GM18907 (cell line): ENCODE measurements at regions not wholly inside any gene's neighbourhood (a gene's known extent, or its start where the extent isn't known, plus 50 kb on each side); places are given as distances from the start of the nearest gene placed in this dataset.
"Not testable (repeated sequence)": the region's sequence is repeated elsewhere in the genome, so short reads cannot be mapped to it uniquely, and the experiment has no call there.

ENCODE experiments used
- ATAC-seq: cut with Tn5 transposase; IDR thresholded peaks from one replicate; pipeline ENCODE4 v1.9.1; 2021; ENCODE audit warnings: mild to moderate bottlenecking, moderate library complexity; ENCODE audit not compliant: unreplicated experiment

- peak; percentile 75 for ATAC-seq
Measured at GRCh38 chr5:176060472-176061268, 92.6 kb upstream of the THOC3 start.

GRCh38 chr5:176061269-176061622 is 93.1 kb upstream of the THOC3 start:
- not testable (repeated sequence) for ATAC-seq

GRCh38 chr5:176061660-176062059 is 93.5 kb upstream of the THOC3 start:
- not testable (repeated sequence) for ATAC-seq

GRCh38 chr5:176066262-176066945 is 98.3 kb upstream of the THOC3 start:
- ATAC-seq = not testable (repeated sequence)

- not testable (repeated sequence) for ATAC-seq
Measured at GRCh38 chr5:176067162-176067561, 99.0 kb upstream of the THOC3 start.

GRCh38 chr5:176067948-176068347 is 99.8 kb upstream of the THOC3 start:
- not testable (repeated sequence) for ATAC-seq

- not testable (repeated sequence) for ATAC-seq
Measured at GRCh38 chr5:176073996-176074571, 106.0 kb upstream of the THOC3 start.

- not testable (repeated sequence) for ATAC-seq
Measured at GRCh38 chr5:176083717-176084116, 115.6 kb upstream of the THOC3 start.

GRCh38 chr5:176103083-176103482 is 135.0 kb upstream of the THOC3 start:
- not testable (repeated sequence) for ATAC-seq

- not testable (repeated sequence) for ATAC-seq
Measured at GRCh38 chr5:176112888-176113287, 125.3 kb upstream of the SIMC1 start.

- ATAC-seq = not testable (repeated sequence)
Measured at GRCh38 chr5:176113673-176114335, 124.4 kb upstream of the SIMC1 start.

GRCh38 chr5:176114825-176115224 is 123.4 kb upstream of the SIMC1 start:
- ATAC-seq = not testable (repeated sequence)

GRCh38 chr5:176117699-176118238 is 120.5 kb upstream of the SIMC1 start:
- ATAC-seq = not testable (repeated sequence)

- ATAC-seq = not testable (repeated sequence)
Measured at GRCh38 chr5:176122361-176122760, 115.9 kb upstream of the SIMC1 start.

- ATAC-seq = not testable (repeated sequence)
Measured at GRCh38 chr5:176124120-176124519, 114.1 kb upstream of the SIMC1 start.

- ATAC-seq = no peak
Measured at GRCh38 chr5:176131771-176132170, 106.5 kb upstream of the SIMC1 start.

GRCh38 chr5:176132471-176133288 is 105.5 kb upstream of the SIMC1 start:
- no peak for ATAC-seq

GRCh38 chr5:176133289-176133870 is 104.8 kb upstream of the SIMC1 start:
- no peak for ATAC-seq

- ATAC-seq = no peak
Measured at GRCh38 chr5:176133877-176134276, 104.3 kb upstream of the SIMC1 start.
